Glutamatergic neuron (in vitro differentiated cells): ENCODE measurements at regions not wholly inside any gene's neighbourhood (a gene's known extent, or its start where the extent isn't known, plus 50 kb on each side); places are given as distances from the start of the nearest gene placed in this dataset.

Source experiments
- DNase-seq: peaks from one replicate; pipeline ENCODE4 v3.0.0; 2022
- H3K27ac Mint-ChIP-seq: one replicate; pipeline ENCODE4 v1.8.0; 2020; ENCODE audit warnings: mild to moderate bottlenecking, mixed read lengths, inconsistent platforms; ENCODE audit not compliant: unreplicated experiment
- H3K27me3 Mint-ChIP-seq: one replicate; pipeline ENCODE4 v1.8.0; 2020; ENCODE audit warnings: mild to moderate bottlenecking, moderate library complexity, mixed read lengths, inconsistent platforms; ENCODE audit not compliant: unreplicated experiment
- H3K36me3 Mint-ChIP-seq: one replicate; pipeline ENCODE4 v1.8.0; 2020; ENCODE audit warnings: mild to moderate bottlenecking, mixed read lengths, inconsistent platforms; ENCODE audit not compliant: unreplicated experiment
- H3K4me1 Mint-ChIP-seq: one replicate; pipeline ENCODE4 v1.8.0; 2020; ENCODE audit warnings: mild to moderate bottlenecking, low read depth, mixed read lengths, inconsistent platforms; ENCODE audit not compliant: unreplicated experiment
- H3K4me3 Mint-ChIP-seq: one replicate; pipeline ENCODE4 v1.8.0; 2020; ENCODE audit warnings: mild to moderate bottlenecking, mixed read lengths, inconsistent platforms; ENCODE audit not compliant: unreplicated experiment
- H3K9me3 Mint-ChIP-seq: one replicate; pipeline ENCODE4 v1.8.0; 2020; ENCODE audit warnings: mild to moderate bottlenecking, moderate library complexity, mixed read lengths, inconsistent platforms; ENCODE audit not compliant: unreplicated experiment
- CTCF ChIP-seq: fragments of 200-600 bp; sonication (generic); IDR thresholded peaks from one replicate; pipeline ENCODE4 v1.5.0; 2021; ENCODE audit not compliant: partially characterized antibody, unreplicated experiment

GRCh38 chr15:25106209-25106608 is 151.4 kb downstream of the SNRPN start:
- DNase-seq = no peak
- H3K4me1 Mint-ChIP-seq = no peaks in the 10 kb centered on the region
- no peak for TF ChIP-seq CTCF
- no peaks in the 10 kb centered on the region for H3K36me3 Mint-ChIP-seq
- H3K4me3 Mint-ChIP-seq = no peak overlapping the region
- H3K9me3 Mint-ChIP-seq = no peaks in the 10 kb centered on the region
- H3K27me3 Mint-ChIP-seq = peaks cover 2% of the 10 kb centered on the region
- no peak overlapping the region for H3K27ac Mint-ChIP-seq

GRCh38 chr15:25133804-25134203 is 179.0 kb downstream of the SNRPN start:
- TF ChIP-seq CTCF = no peak
- no peak for DNase-seq
- peaks cover 4% of the 10 kb centered on the region for H3K27me3 Mint-ChIP-seq
- no peaks in the 10 kb centered on the region for H3K36me3 Mint-ChIP-seq
- H3K9me3 Mint-ChIP-seq = peaks cover 4% of the 10 kb centered on the region
- H3K27ac Mint-ChIP-seq = no peak overlapping the region
- no peak overlapping the region for H3K4me3 Mint-ChIP-seq
- peaks cover 2% of the 10 kb centered on the region for H3K4me1 Mint-ChIP-seq

- no peak for DNase-seq
- Mint-ChIP-seq H3K4me3 (no peak overlapping the region), H3K27ac (no peak overlapping the region), H3K27me3 (peaks cover 4% of the 10 kb centered on the region), H3K36me3 (no peaks in the 10 kb centered on the region), H3K4me1 (peaks cover 2% of the 10 kb centered on the region), H3K9me3 (peaks cover 4% of the 10 kb centered on the region)
- peak; percentile 61 for TF ChIP-seq CTCF
Measured at GRCh38 chr15:25134546-25134945, 179.8 kb downstream of the SNRPN start.

- no peak overlapping the region for H3K4me3 Mint-ChIP-seq
- no peak overlapping the region for H3K27ac Mint-ChIP-seq
- H3K27me3 Mint-ChIP-seq = peaks cover 4% of the 10 kb centered on the region
- DNase-seq = peak; percentile 17
- peaks cover 4% of the 10 kb centered on the region for H3K9me3 Mint-ChIP-seq
- H3K36me3 Mint-ChIP-seq = no peaks in the 10 kb centered on the region
- TF ChIP-seq CTCF = peak; percentile 62
- H3K4me1 Mint-ChIP-seq = peaks cover 2% of the 10 kb centered on the region
Measured at GRCh38 chr15:25136119-25136518, 181.3 kb downstream of the SNRPN start.

- Mint-ChIP-seq H3K36me3 (no peaks in the 10 kb centered on the region), H3K4me3 (no peak overlapping the region), H3K27ac (no peak overlapping the region), H3K9me3 (peaks cover 4% of the 10 kb centered on the region), H3K27me3 (peaks cover 4% of the 10 kb centered on the region), H3K4me1 (peaks cover 2% of the 10 kb centered on the region)
- TF ChIP-seq CTCF = no peak
- no peak for DNase-seq
Measured at GRCh38 chr15:25137013-25137412, 182.2 kb downstream of the SNRPN start.
